Upper lobe of left lung (tissue), 4 donors: ENCODE measurements at regions not wholly inside any gene's neighbourhood (a gene's known extent, or its start where the extent isn't known, plus 50 kb on each side); places are given as distances from the start of the nearest gene placed in this dataset.

Source experiments
- CTCF ChIP-seq, 6 experiments: fragments of 450-650 bp in 4 of 6; fragments of 200-600 bp in 2 of 6; sonication (generic) in 2 of 6; IDR thresholded peaks; one replicate each; pipeline ENCODE4 v1.5.1; 2016 to 2019; ENCODE audit warnings: antibody characterized with exemption in 6 of 6
- EP300 ChIP-seq, 4 donors: sonication (generic); formaldehyde crosslinking; IDR thresholded peaks; one replicate each; pipeline ENCODE4 v1.5.1; 2017; ENCODE audit warnings: antibody characterized with exemption in 4 of 4, control low read depth in 2 of 4
- POLR2A ChIP-seq, 4 donors: fragments of 450-650 bp; IDR thresholded peaks; one replicate each; pipeline ENCODE4 v1.5.1; 2016 to 2017; ENCODE audit warnings: antibody characterized with exemption in 4 of 4, mild to moderate bottlenecking in 2 of 4

- TF ChIP-seq CTCF (IDR thresholded peaks at IDR 0.05) (no peak), POLR2A (IDR thresholded peaks at IDR 0.05) (no peak), EP300 (IDR thresholded peaks at IDR 0.05) (no peak)
Observed at GRCh38 chr10:7478727-7479457, 68.1 kb upstream of the SFMBT2 start.
